ENCODE measurements at regions not wholly inside any gene's neighbourhood (a gene's known extent, or its start where the extent isn't known, plus 50 kb on each side); places are given as distances from the start of the nearest gene placed in this dataset.
"Not testable (repeated sequence)": the region's sequence is repeated elsewhere in the genome, so short reads cannot be mapped to it uniquely, and the experiment has no call there.

GRCh38 chr20:19921829-19922228 is 95.3 kb upstream of the NAA20 start:
- TF ChIP-seq CTCF, POLR2A (IDR thresholded peaks at IDR 0.05): not testable (repeated sequence)

All from heart left ventricle (tissue), 13 donors.